Stimulated activated effector memory CD8-positive, alpha-beta T cell treated with anti-CD3 and anti-CD28 coated beads, Interleukin-12 subunit alpha, Interleukin-12 subunit beta, amount 100 ng/mL, for 72 hours (primary cell): ENCODE measurements at regions not wholly inside any gene's neighbourhood (a gene's known extent, or its start where the extent isn't known, plus 50 kb on each side); places are given as distances from the start of the nearest gene placed in this dataset.

ENCODE experiments used
- ATAC-seq: fragments of 150-1000 bp; cut with Tn5 transposase; 2 replicates; pipeline ENCODE4 v1.10.0; 2021
- DNase-seq, 2 donors: peaks; one replicate each; pipeline ENCODE4 v3.0.0; 2021 to 2022; ENCODE audit warnings: low spot score in 2 of 2
- H3K27ac Mint-ChIP-seq: one replicate; pipeline ENCODE4 v1.8.0; 2022; ENCODE audit warnings: mild to moderate bottlenecking, mixed read lengths
- H3K36me3 Mint-ChIP-seq: one replicate; pipeline ENCODE4 v1.8.0; 2022; ENCODE audit warnings: mild to moderate bottlenecking, mixed read lengths
- H3K4me1 Mint-ChIP-seq: one replicate; pipeline ENCODE4 v1.8.0; 2022; ENCODE audit warnings: mixed read lengths
- H3K4me3 Mint-ChIP-seq: one replicate; pipeline ENCODE4 v1.8.0; 2022; ENCODE audit warnings: mild to moderate bottlenecking, mixed read lengths
- H3K9me3 Mint-ChIP-seq: one replicate; pipeline ENCODE4 v1.8.0; 2022; ENCODE audit warnings: mixed read lengths

DNA sequence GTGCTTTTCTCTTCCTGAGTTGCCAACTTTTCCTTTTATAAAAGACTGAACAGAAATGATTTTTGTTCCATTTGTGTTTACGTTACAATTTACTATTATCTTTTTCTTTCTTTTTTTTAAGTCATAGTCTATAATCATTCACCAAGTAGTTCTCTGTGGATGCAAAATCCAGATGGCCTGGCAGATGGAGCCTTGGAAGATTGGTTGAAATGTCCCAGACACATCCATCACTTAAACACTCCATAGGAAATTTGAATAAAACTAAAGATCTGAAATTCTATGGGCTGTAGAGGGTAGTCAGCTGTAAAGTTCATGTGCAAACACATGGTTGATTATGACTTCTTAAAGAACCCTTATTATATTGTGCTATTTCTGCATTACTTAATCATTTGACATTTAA is 164.8 kb upstream of the DOCK10 start:
- Mint-ChIP-seq H3K36me3 (no peaks in the 10 kb centered on the region), H3K27ac (no peak overlapping the region), H3K4me3 (no peak overlapping the region), H3K4me1 (no peaks in the 10 kb centered on the region), H3K9me3 (peaks cover 5% of the 10 kb centered on the region)
- DNase-seq: no peak
- ATAC-seq: no peak

- Mint-ChIP-seq H3K4me1 (no peaks in the 10 kb centered on the region), H3K27ac (no peak overlapping the region), H3K4me3 (no peak overlapping the region), H3K36me3 (no peaks in the 10 kb centered on the region), H3K9me3 (no peaks in the 10 kb centered on the region)
- ATAC-seq (no peak), DNase-seq (no peak)
Observed at GRCh38 chr2:225196579-225196978, 154.3 kb upstream of the DOCK10 start.

DNA sequence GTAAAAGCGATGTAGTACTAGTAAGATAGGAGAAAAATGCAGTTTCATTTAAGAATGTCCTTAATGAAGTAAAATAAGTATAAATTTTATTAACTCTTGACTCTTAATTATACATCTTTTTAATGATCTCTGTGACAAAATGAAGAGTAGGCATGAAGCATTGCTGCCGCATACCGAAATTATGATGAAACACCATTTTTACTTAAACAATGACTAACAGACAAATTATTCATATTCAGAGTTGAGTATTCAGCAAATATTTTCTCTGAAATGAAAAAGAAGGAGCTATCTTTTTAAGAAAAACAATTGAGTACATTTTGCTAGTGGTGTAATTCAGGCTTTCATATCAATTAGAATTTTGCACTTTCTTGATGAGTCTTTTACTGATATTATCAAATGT is 150.6 kb upstream of the DOCK10 start:
- DNase-seq (no peak), ATAC-seq (no peak)
- H3K27ac Mint-ChIP-seq: no peak overlapping the region
- no peaks in the 10 kb centered on the region for H3K9me3 Mint-ChIP-seq
- no peak overlapping the region for H3K4me3 Mint-ChIP-seq
- no peaks in the 10 kb centered on the region for H3K4me1 Mint-ChIP-seq
- H3K36me3 Mint-ChIP-seq: no peaks in the 10 kb centered on the region

DNA sequence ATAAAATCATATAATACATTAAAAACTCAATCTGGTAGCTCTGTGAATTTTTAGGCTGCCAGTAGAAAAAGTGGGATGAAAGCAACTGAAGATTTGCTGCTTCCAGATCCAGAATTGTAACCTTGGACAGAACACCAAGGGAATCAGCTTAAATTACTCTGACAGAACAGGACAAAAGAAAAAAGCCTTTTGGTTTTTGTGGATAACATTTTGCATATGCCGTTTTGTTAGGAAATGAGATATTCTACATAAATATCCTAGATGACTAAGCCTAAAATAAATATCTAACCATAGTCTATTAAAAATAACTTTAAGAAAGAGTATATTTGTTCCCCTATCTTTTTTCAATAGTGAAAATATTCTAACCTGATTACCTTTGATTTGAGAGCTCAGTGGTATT is 148.7 kb upstream of the DOCK10 start:
- ATAC-seq (no peak), DNase-seq (no peak)
- Mint-ChIP-seq H3K27ac (no peak overlapping the region), H3K4me3 (no peak overlapping the region), H3K36me3 (no peaks in the 10 kb centered on the region), H3K4me1 (no peaks in the 10 kb centered on the region), H3K9me3 (no peaks in the 10 kb centered on the region)

GRCh38 chr2:225184948-225185347 is 142.7 kb upstream of the DOCK10 start:
- ATAC-seq (no peak), DNase-seq (no peak)
- no peaks in the 10 kb centered on the region for H3K9me3 Mint-ChIP-seq
- H3K27ac Mint-ChIP-seq: no peak overlapping the region
- no peaks in the 10 kb centered on the region for H3K36me3 Mint-ChIP-seq
- no peaks in the 10 kb centered on the region for H3K4me1 Mint-ChIP-seq
- no peak overlapping the region for H3K4me3 Mint-ChIP-seq

GRCh38 chr2:225182126-225182525 is 139.9 kb upstream of the DOCK10 start:
- no peaks in the 10 kb centered on the region for H3K36me3 Mint-ChIP-seq
- no peak overlapping the region for H3K4me3 Mint-ChIP-seq
- H3K27ac Mint-ChIP-seq: no peak overlapping the region
- no peaks in the 10 kb centered on the region for H3K9me3 Mint-ChIP-seq
- H3K4me1 Mint-ChIP-seq: no peaks in the 10 kb centered on the region
- ATAC-seq (no peak), DNase-seq (no peak)

DNA sequence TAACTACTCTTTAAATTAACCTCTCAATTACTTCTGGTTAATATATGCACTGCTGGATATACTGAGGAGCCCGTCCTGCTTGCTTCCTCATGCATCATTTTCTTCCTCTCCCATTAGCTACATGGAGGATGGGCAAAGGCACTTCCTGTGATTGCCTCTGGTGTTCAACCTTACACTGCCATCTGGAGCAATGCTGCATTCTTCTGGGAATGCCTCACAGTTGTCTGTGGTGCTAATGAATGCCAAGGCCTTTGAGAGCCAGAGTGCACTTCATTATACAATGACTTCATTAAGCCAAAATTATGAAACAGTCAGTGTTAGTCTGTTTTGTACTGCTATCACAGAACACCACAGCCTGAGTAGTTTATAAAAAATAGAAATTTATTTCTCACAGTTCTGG is 134.8 kb upstream of the DOCK10 start:
- Mint-ChIP-seq H3K9me3 (no peaks in the 10 kb centered on the region), H3K4me3 (no peak overlapping the region), H3K27ac (no peak overlapping the region), H3K36me3 (no peaks in the 10 kb centered on the region), H3K4me1 (no peaks in the 10 kb centered on the region)
- ATAC-seq: no peak
- DNase-seq: no peak

GRCh38 chr2:225173909-225174308 is 131.6 kb upstream of the DOCK10 start:
- Mint-ChIP-seq H3K27ac (no peak overlapping the region), H3K4me3 (no peak overlapping the region), H3K9me3 (no peaks in the 10 kb centered on the region), H3K36me3 (no peaks in the 10 kb centered on the region), H3K4me1 (no peaks in the 10 kb centered on the region)
- ATAC-seq: no peak
- DNase-seq: no peak

- ATAC-seq (no peak), DNase-seq (no peak)
- Mint-ChIP-seq H3K4me1 (no peaks in the 10 kb centered on the region), H3K4me3 (no peak overlapping the region), H3K36me3 (no peaks in the 10 kb centered on the region), H3K9me3 (no peaks in the 10 kb centered on the region), H3K27ac (no peak overlapping the region)
Observed at GRCh38 chr2:225171350-225171749, 129.1 kb upstream of the DOCK10 start.

DNA sequence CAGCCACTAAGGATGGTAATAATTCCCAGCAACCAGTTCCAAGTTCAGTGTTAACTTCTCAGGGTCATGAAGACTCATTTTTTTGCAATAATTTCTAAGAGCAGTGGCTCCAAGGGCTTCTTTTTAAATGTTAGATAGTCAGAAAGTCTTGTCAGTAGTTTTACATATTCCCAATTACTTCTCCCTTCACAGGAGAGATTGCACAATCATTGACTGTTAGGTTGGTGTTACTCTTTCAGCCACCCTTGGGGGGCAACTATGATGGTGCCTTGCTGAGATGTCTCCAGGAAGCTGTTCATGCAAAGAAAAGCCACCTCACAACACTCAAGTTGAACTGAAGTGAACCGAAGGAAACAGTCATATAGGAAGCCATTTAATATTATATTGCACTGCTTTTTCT is 127.9 kb upstream of the DOCK10 start:
- no peak overlapping the region for H3K27ac Mint-ChIP-seq
- DNase-seq (no peak), ATAC-seq (no peak)
- no peaks in the 10 kb centered on the region for H3K36me3 Mint-ChIP-seq
- H3K9me3 Mint-ChIP-seq: no peaks in the 10 kb centered on the region
- no peaks in the 10 kb centered on the region for H3K4me1 Mint-ChIP-seq
- no peak overlapping the region for H3K4me3 Mint-ChIP-seq

- H3K36me3 Mint-ChIP-seq: no peaks in the 10 kb centered on the region
- H3K9me3 Mint-ChIP-seq: no peaks in the 10 kb centered on the region
- no peak overlapping the region for H3K27ac Mint-ChIP-seq
- DNase-seq (no peak), ATAC-seq (no peak)
- no peak overlapping the region for H3K4me3 Mint-ChIP-seq
- H3K4me1 Mint-ChIP-seq: no peaks in the 10 kb centered on the region
Observed at GRCh38 chr2:225169396-225169795, 127.1 kb upstream of the DOCK10 start.

DNA sequence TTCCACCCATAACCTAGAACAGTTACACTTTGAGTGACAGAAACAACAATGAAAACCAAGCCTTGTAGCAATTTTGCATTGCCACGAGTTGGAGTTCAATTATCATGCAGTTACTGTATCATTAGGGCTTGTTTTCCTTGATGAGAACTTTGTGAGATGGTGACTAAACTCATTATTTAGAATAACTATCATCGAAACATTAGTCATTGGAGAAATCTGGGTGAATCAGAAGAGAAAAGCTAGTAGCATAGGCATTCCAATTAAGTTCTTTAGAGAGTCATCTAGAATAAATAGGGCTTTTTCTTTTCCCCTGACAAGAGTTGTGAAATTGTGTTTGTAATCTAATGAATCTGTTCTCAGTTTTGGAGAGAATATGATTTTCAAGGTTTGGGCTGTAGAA is 122.8 kb upstream of the DOCK10 start:
- Mint-ChIP-seq H3K4me3 (no peak overlapping the region), H3K27ac (no peak overlapping the region), H3K9me3 (no peaks in the 10 kb centered on the region), H3K36me3 (no peaks in the 10 kb centered on the region), H3K4me1 (no peaks in the 10 kb centered on the region)
- ATAC-seq (no peak), DNase-seq (no peak)

- no peaks in the 10 kb centered on the region for H3K36me3 Mint-ChIP-seq
- no peak for ATAC-seq
- no peak overlapping the region for H3K27ac Mint-ChIP-seq
- no peaks in the 10 kb centered on the region for H3K9me3 Mint-ChIP-seq
- no peak for DNase-seq
- H3K4me1 Mint-ChIP-seq: no peaks in the 10 kb centered on the region
- no peak overlapping the region for H3K4me3 Mint-ChIP-seq
Observed at GRCh38 chr2:225164401-225165050, 122.3 kb upstream of the DOCK10 start.

DNA sequence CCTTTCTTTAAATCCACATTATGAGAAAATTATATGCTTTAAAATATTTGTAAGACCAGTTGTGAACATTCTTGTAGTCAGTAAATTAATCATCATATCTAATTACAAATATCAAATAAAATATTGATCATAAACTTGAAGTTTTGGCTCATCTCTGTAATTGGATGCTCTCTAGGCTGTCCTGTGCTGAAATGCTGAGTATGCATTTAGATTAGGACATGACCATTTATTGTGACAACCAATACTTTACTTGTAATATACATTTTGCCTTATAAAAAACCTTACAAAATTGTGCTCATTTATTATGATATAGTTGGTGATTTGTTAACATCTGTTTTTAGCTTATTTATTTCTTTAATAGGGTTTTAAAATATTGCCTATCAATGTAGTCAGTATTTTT is 116.1 kb upstream of the DOCK10 start:
- no peaks in the 10 kb centered on the region for H3K36me3 Mint-ChIP-seq
- H3K9me3 Mint-ChIP-seq: no peaks in the 10 kb centered on the region
- no peaks in the 10 kb centered on the region for H3K4me1 Mint-ChIP-seq
- ATAC-seq (no peak), DNase-seq (no peak)
- no peak overlapping the region for H3K27ac Mint-ChIP-seq
- H3K4me3 Mint-ChIP-seq: no peak overlapping the region

GRCh38 chr2:225156853-225157451 is 114.7 kb upstream of the DOCK10 start:
- no peaks in the 10 kb centered on the region for H3K4me1 Mint-ChIP-seq
- no peak for ATAC-seq
- DNase-seq: no peak
- H3K4me3 Mint-ChIP-seq: no peak overlapping the region
- H3K9me3 Mint-ChIP-seq: no peaks in the 10 kb centered on the region
- no peaks in the 10 kb centered on the region for H3K36me3 Mint-ChIP-seq
- no peak overlapping the region for H3K27ac Mint-ChIP-seq

DNA sequence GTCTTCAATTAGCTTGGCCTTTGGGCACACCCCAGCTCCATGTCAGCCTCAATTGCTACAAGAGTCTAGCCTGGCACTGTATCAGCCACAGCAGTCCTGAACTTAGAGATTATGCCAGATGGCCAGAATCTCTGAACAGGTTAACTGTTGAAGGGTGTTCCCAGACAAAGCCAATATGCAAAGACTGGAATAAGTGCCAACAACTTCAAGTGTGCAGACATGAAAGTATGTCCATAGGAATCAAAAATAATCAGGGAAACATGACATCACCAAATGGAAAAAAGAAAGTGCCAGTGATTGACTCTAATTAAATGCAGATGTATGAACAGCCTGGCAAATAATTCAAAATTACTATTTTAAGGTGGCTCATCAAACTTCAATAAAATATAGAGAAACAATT is 98.5 kb upstream of the DOCK10 start:
- peaks cover 12% of the 10 kb centered on the region for H3K9me3 Mint-ChIP-seq
- no peaks in the 10 kb centered on the region for H3K4me1 Mint-ChIP-seq
- H3K27ac Mint-ChIP-seq: no peak overlapping the region
- H3K36me3 Mint-ChIP-seq: no peaks in the 10 kb centered on the region
- ATAC-seq (no peak), DNase-seq (no peak)
- no peak overlapping the region for H3K4me3 Mint-ChIP-seq

DNA sequence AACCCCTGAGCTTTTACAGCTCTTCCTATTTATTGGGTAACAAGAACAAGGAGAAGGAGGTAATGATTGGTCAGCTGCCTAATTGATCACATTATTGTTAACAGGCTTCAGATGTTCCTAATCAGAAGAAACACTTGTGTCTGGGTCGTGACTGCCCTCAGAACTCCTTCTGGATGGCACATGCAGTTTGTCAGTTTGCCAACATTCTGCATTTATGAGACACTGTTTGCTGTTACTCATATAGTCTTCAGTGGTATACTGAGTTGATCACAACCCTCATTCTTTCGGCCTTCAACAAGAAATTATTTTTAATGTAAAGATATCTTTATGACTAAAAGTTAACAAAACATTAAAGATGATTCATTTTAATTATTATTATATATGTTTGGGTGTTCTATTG is 95.7 kb upstream of the DOCK10 start:
- Mint-ChIP-seq H3K4me1 (no peaks in the 10 kb centered on the region), H3K27ac (no peak overlapping the region), H3K4me3 (no peak overlapping the region), H3K9me3 (peaks cover 8% of the 10 kb centered on the region), H3K36me3 (no peaks in the 10 kb centered on the region)
- ATAC-seq: no peak
- no peak for DNase-seq
